GM23338 (cell line): ENCODE measurements at regions not wholly inside any gene's neighbourhood (a gene's known extent, or its start where the extent isn't known, plus 50 kb on each side); places are given as distances from the start of the nearest gene placed in this dataset.

ENCODE experiments used
- CREB1 ChIP-seq: fragments of 250-450 bp; sonication (Bioruptor Pico); IDR thresholded peaks from 2 replicates; pipeline ENCODE4 v1.5.0; 2020; ENCODE audit warnings: low read depth, mild to moderate bottlenecking, moderate library complexity
- EZH2 ChIP-seq: fragments of 200-600 bp; sonication (generic); IDR thresholded peaks from one replicate; pipeline ENCODE4 v1.8.0; 2017; ENCODE audit warnings: antibody characterized with exemption, mild to moderate bottlenecking, low read depth; ENCODE audit not compliant: unreplicated experiment
- EZH2phosphoT487 ChIP-seq: fragments of 200-600 bp; sonication (generic); IDR thresholded peaks from one replicate; pipeline ENCODE4 v1.8.1; 2018; ENCODE audit warnings: antibody characterized with exemption; ENCODE audit not compliant: unreplicated experiment
- POLR2AphosphoS5 ChIP-seq: IDR thresholded peaks from 2 replicates; pipeline ENCODE4 v1.6.1; 2016; ENCODE audit warnings: antibody characterized with exemption, low read depth
- ZNF331 ChIP-seq: fragments of 250-450 bp; sonication (Bioruptor Pico); IDR thresholded peaks from 2 replicates; pipeline ENCODE4 v1.5.0; 2020; ENCODE audit warnings: low read depth, mild to moderate bottlenecking, moderate library complexity
- TF ChIP-seq, protein P1 (sequence below), 2 experiments: fragments of 200-600 bp in 1 of 2; sonication (generic) in 1 of 2; conservative IDR thresholded peaks; 2 replicates each; pipeline versions ENCODE4 v1.5.1 to v1.6.1; 2016 to 2017; ENCODE audit warnings: antibody characterized with exemption in 2 of 2, low read depth in 2 of 2, mild to moderate bottlenecking in 2 of 2, moderate library complexity in 1 of 2
- TF ChIP-seq, protein P2 (sequence below): IDR thresholded peaks from 2 replicates; pipeline ENCODE4 v1.6.1; 2016; ENCODE audit warnings: antibody characterized with exemption
- TF ChIP-seq, protein P3 (sequence below): IDR thresholded peaks from one replicate; pipeline ENCODE4 v1.6.1; 2018; ENCODE audit warnings: antibody characterized with exemption; ENCODE audit not compliant: unreplicated experiment

DNA sequence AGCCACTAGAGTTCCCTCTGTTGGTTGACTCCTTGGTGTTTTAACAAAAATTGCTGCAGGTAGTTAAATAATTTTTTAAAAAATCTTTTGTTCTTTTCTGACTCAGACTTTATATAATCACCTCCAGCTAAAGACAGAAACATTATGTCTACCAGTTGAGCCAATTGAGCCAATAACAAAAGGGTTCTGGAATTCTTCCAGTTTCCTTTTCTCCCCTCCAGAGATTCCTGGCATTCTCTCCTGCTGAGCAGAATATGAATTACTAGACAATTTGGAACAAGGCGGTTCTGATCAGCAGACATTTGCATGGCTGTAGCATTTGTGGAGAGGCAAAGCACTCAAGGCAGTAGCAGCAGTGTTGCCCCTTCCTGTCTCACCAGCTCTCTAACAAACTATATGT, 144.0 kb upstream of the SLC35B3 start:
- TF ChIP-seq, protein P1, sequence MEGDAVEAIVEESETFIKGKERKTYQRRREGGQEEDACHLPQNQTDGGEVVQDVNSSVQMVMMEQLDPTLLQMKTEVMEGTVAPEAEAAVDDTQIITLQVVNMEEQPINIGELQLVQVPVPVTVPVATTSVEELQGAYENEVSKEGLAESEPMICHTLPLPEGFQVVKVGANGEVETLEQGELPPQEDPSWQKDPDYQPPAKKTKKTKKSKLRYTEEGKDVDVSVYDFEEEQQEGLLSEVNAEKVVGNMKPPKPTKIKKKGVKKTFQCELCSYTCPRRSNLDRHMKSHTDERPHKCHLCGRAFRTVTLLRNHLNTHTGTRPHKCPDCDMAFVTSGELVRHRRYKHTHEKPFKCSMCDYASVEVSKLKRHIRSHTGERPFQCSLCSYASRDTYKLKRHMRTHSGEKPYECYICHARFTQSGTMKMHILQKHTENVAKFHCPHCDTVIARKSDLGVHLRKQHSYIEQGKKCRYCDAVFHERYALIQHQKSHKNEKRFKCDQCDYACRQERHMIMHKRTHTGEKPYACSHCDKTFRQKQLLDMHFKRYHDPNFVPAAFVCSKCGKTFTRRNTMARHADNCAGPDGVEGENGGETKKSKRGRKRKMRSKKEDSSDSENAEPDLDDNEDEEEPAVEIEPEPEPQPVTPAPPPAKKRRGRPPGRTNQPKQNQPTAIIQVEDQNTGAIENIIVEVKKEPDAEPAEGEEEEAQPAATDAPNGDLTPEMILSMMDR (conservative IDR thresholded peaks at IDR 0.05; ENCODE audit: low read depth in 2 of 2): no peak
- no peak for TF ChIP-seq ZNF331
- no peak for TF ChIP-seq EZH2
- no peak for TF ChIP-seq CREB1 (CRISPR knock-in tag)
- TF ChIP-seq, protein P2, sequence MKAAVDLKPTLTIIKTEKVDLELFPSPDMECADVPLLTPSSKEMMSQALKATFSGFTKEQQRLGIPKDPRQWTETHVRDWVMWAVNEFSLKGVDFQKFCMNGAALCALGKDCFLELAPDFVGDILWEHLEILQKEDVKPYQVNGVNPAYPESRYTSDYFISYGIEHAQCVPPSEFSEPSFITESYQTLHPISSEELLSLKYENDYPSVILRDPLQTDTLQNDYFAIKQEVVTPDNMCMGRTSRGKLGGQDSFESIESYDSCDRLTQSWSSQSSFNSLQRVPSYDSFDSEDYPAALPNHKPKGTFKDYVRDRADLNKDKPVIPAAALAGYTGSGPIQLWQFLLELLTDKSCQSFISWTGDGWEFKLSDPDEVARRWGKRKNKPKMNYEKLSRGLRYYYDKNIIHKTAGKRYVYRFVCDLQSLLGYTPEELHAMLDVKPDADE: no peak
- TF ChIP-seq EZH2phosphoT487: no peak
- TF ChIP-seq POLR2AphosphoS5: no peak
- TF ChIP-seq, protein P3, sequence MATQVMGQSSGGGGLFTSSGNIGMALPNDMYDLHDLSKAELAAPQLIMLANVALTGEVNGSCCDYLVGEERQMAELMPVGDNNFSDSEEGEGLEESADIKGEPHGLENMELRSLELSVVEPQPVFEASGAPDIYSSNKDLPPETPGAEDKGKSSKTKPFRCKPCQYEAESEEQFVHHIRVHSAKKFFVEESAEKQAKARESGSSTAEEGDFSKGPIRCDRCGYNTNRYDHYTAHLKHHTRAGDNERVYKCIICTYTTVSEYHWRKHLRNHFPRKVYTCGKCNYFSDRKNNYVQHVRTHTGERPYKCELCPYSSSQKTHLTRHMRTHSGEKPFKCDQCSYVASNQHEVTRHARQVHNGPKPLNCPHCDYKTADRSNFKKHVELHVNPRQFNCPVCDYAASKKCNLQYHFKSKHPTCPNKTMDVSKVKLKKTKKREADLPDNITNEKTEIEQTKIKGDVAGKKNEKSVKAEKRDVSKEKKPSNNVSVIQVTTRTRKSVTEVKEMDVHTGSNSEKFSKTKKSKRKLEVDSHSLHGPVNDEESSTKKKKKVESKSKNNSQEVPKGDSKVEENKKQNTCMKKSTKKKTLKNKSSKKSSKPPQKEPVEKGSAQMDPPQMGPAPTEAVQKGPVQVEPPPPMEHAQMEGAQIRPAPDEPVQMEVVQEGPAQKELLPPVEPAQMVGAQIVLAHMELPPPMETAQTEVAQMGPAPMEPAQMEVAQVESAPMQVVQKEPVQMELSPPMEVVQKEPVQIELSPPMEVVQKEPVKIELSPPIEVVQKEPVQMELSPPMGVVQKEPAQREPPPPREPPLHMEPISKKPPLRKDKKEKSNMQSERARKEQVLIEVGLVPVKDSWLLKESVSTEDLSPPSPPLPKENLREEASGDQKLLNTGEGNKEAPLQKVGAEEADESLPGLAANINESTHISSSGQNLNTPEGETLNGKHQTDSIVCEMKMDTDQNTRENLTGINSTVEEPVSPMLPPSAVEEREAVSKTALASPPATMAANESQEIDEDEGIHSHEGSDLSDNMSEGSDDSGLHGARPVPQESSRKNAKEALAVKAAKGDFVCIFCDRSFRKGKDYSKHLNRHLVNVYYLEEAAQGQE: no peak
